Renal cortical epithelial cell (primary cell): ENCODE measurements at regions not wholly inside any gene's neighbourhood (a gene's known extent, or its start where the extent isn't known, plus 50 kb on each side); places are given as distances from the start of the nearest gene placed in this dataset.
"Not testable (repeated sequence)": the region's sequence is repeated elsewhere in the genome, so short reads cannot be mapped to it uniquely, and the experiment has no call there.

Experiments used
- DNase-seq: peaks from one replicate; pipeline ENCODE4 v3.0.0-alpha.2; 2011; ENCODE audit warnings: low read depth

DNA sequence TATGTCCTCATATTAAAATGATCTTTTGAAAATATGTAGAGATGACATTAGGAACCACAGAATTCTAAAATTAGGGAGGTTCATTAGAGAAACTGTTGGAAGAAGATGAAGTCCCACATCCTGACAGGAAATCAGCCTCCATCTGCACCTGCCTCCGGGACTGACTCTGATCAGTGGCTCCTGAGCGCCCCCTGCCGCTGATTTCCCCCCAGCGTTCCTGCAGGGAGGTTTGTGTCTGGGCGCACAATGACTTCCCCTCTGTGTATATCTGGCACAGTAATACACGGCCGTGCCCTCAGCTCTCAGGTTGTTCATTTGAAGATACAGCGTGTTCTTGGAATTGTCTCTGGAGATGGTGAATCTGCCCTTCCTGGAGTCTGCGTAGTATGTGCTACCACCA lies 883.8 kb downstream of the TMEM121 start:
- DNase-seq = not testable (repeated sequence)

DNA sequence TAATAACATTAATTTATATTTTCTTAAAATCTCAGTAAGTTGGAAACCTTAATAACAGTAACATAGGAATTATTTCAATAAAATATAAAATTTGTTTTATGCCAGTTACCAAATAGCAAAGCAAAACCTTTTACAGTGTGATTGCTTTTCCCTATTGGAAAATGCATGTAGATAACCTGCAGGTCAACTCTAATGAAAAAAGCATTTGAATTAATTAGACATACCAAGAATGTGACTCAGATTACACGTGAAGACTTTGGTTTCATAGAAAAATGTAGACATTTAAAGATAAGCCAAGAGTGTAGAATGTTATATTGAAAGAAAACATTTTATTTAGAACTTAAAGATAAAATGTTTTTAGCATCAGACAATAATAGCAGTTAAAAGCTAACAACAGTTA lies 888.1 kb downstream of the TMEM121 start:
- no peak for DNase-seq

DNA sequence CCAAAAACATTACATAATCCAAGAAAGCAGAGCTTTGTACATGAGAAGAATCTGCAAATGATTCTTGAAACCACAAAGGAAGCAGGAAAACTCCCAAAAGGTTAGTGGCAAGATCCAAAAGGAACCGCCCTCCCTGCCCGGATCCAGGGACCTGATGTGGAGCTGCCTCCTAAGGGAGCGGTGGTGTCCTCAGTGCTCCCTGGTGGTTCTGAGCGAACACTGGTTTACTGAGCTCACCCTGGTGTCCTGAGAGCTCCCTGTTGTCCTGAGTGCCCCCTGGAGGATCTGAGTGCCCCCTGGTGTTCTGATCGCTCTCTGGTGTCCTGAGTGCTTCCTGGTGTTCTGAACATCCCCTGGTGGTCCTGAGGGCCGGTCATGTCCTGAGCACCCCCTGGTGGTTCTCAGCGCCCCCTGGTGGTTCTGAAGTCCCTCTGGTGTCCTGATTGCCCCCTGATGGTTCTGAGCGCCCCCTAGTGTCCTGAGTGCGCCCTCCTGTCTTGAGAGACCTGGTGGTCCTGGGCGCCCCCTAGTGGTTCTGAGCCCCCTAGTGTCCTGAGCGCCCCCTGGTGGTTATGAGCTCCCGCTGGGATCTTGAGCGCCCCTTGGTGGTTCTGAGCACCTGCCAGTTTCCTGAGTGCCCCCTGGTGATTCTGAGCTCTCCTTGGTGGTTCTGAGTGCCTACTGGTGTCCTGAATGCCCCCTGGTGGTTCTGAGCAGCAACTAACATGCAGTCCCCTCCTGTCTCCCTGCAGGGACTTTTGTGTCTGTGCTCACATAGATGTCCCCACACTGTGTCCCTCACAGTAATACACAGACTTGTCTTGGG lies 891.1 kb downstream of the TMEM121 start:
- DNase-seq = no peak

DNA sequence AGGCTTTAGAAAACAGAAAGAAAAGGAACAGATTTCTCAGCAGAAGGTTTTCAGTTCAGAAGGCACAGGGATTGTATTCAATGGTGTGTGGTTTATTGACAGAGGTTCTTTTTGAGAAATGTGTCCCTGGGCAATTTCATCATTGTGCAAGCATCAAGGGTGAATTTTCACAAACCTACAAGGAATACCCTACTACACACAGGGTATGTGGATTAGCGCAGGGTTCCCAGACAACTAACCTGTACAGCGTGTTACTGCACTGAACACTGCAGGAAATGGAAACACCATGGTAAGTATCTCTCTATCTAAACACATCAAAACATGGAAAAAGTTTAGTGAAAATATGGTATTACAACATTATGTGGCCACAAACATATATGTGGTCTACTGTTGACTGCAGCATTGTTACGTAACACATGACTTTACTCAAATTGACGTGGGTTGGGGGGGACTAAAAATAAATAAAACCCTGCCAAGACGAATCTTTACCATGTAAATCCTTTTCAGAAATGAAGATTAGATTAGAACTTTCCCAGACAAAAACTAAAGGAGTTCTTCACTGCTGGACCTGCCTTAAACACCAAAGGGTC lies 893.1 kb downstream of the TMEM121 start:
- no peak for DNase-seq

DNA sequence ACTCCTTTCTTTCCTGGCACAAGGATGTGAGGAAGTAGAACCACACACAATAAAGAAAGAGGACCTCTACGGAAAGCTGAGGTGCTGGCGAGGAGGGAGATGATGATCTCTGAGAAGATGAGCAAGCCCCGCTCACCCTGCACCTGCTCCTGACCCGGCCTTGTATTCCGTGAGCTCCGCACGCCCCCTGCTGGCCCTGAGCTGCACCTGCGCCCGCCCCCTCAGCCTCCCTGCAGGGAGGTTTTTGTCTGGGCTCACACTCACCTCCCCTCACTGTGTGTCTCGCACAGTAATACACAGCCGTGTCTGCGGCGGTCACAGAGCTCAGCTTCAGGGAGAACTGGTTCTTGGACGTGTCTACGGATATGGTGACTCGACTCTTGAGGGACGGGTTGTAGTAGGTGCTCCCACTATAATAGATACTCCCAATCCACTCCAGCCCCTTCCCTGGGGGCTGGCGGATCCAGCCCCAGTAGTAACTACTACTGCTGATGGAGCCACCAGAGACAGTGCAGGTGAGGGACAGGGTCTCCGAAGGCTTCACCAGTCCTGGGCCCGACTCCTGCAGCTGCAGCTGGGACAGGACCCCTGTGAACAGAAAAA lies 895.1 kb downstream of the TMEM121 start:
- DNase-seq = not testable (repeated sequence)

DNA sequence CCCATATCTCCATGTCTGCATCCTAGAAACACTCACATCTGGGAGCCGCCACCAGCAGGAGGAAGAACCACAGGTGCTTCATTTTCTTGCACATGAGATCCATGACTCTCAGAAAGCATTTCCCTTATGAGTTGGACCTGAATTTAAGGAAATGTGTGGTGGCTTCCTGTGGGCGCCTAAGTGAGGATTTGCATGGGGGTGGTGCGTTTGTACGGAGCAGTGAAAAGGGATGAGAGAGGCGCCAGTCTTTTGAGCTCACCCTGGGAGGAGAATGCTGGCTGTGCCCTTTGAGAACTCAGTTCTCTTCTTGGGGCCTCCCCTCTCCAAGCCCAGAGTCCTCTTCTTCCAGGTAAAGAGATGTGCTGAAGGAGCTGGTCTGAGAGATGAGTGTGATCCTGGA lies 895.7 kb downstream of the TMEM121 start:
- no peak for DNase-seq

DNA sequence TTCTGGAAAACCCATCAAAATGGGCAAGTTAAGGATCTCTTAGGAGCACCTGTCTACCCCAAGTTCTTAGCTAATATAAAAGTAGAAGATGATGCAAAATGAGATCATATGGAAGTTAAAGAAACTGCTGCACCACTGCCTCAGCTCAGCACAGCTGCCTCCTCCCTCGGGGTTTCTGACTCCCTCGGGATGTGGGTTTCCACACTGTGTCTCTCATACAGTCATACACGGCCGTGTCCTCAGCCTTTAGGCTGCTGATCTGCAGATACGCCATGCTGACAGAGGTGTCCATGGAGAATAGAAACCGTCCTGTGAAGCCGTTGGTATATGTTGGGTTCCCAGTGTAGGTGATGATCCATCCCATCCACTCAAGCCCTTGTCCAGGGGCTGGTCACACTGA lies 898.8 kb downstream of the TMEM121 start:
- not testable (repeated sequence) for DNase-seq

DNA sequence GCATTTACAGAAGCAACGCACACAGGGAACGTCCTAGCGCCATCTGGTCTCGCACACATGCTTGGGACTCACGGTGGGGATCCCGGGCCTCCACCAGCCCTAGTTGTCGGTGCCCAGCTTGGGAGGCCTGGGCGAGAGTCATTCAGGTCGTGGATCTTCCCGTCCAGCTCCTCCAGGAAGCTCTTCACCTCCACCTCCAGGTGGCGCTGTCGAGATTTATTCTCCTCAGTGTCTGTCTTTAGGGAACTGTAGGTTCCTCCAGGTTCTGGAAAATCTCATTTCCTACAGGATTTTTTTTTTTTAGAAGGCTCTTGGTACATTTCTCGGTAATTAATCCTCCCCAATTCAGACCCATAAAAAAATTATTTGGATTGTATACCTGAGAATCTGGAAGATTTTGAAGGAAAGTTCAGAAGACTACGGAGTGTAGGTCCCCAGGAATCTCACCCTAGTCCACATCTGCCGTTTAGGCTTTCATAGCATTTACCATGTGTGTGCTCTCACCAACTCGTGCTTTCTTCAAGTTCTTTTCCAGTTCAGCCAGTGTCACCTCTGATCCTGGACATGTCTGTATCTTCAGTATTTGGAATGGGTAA lies 910.0 kb downstream of the TMEM121 start:
- no peak for DNase-seq

DNA sequence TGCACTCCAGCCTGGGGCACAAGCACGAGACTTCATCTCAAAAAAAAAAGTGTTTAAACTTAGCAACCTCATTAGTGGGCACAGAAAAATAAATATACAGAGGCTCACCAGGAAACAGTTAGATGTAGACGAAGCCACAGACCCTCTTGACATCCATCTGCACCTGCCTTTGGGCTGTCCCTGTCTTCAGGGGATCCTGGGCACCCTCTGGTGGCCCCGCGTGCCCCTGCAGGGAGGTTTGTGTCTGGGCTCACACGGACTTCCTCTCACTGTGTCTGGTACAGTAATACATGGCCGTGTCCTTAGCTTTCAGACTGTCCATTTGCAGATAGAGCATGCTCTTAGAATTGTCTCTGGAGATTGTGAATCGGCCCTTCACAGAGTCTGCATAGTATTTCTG lies 916.5 kb downstream of the TMEM121 start:
- DNase-seq = no peak

DNA sequence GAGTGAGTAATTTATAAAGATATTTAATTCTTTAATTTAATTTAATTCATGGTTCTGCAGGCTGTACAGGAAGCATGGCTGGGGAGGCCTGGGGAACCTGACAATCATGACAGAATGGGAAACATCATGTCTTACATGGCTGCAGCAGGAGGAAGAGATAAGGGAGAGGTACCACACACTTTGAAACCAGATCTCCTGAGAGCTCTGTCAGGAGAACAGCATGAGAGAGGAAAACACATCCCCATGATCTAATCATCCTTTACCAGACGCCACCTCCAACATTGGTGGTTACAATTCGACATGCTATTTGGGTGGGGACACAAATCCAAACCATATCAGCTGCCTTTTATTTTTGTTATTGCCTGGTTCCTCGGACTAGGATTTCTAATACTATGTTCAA lies 928.6 kb downstream of the TMEM121 start:
- no peak for DNase-seq

DNA sequence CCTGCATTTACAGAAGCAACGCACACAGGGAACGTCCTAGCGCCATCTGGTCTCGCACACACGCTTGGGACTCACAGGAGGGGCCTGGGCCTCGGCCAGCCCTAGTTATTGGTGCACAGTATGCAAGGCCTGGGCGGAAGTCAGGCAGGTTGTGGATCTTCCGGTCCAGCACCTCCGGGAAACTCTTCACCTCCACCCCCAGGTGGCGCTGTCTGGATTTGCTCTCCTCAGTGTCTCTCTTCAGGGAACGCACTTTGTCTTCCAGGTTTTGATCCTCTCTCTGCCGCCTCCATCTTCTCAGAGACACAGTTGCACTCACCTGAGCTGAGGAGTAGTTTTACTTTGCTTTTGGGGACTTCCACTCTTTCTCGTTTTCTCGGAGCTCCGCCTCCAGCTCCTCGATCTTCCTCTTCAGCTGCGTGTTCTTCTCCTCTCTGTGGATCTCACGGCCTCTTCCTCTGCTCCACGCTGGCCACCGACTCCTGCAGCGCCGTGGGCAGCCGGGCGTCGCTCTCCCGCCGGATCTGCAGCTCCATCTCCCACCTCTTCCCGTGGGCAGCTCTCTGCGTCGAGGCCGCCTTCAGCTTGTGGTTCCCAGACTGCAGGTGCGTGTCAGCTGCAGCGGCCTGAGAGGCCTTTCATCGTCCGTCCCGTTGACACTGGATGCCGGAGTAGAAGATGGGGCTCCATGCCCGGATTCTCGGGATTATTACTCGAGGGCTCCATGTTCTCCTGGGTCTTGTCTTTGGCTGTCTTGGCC lies 933.8 kb downstream of the TMEM121 start:
- DNase-seq = no peak

DNA sequence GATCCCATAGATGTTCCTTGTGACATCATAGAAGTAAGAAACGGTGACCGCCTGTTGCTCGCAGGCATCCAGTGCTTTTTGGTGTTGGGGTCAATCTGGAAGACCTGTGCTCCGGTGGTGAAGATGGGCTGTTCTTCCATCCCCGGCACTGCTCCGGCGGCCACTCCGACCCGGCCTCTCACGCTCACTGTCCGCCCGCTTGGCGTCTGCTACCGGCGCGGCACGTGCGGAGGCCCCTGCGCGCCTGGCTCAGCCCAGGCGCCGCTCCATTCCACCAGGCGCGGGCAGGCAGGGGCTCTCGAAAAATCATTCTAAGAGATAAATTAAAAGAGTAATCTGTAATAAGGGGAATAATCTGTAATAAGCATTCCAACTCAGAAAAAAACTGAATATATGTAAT lies 934.5 kb downstream of the TMEM121 start:
- no peak for DNase-seq

DNA sequence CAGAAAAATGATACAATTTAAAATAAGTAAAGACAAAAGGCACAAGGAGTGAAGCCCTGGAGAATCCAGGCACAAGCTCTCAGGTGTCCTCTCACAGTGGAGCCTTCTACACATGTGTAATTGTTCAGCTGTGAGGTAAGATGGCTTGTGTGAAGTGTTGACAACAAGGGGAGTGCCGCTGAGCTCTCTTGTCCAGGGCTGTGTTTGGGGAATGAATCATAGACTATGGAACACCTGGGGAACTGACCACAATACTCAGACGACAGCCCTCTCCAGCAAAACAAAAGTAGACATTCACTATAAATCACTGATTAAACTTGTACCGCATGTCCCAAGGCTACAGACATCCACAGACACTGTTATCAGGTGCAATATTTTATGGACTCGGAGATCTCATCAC lies 940.1 kb downstream of the TMEM121 start:
- DNase-seq = not testable (repeated sequence)

DNA sequence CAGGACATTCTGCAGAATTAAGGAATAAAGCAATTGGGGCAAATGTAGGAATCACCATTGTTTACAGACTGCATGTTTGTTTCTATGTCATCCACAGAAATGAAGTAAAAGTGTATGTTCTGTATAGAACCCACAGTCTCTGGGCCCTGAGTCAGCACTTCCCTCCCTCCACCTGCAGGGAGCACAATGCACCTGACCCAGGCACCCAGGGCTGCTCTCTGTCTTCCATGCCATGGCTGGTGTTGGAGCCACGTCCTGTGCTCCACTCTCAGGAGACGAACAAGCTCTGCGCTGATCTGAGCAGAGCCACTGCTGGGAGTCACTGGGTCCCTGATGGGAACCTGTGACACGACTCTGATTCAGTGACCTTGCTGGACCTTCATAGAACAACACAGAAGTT lies 942.5 kb downstream of the TMEM121 start:
- not testable (repeated sequence) for DNase-seq

DNA sequence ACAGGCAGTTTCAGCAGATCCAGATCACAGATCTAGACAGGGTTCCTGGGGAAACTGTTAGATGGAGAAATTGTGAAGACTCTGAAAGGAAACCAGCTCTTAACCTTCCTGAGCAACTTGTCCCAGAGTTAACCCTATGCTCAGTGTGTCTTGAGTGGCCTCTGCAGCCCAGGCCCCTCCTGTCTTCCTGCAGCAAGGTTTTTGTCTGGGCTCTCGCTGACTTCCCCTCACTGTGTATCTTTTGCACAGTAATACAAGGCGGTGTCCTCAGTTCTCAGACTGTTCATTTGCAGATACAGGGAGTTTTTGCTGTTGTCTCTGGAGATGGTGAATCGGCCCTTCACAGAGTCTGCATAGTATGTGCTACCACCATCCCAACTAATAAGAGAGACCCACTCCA lies 943.6 kb downstream of the TMEM121 start:
- not testable (repeated sequence) for DNase-seq

DNA sequence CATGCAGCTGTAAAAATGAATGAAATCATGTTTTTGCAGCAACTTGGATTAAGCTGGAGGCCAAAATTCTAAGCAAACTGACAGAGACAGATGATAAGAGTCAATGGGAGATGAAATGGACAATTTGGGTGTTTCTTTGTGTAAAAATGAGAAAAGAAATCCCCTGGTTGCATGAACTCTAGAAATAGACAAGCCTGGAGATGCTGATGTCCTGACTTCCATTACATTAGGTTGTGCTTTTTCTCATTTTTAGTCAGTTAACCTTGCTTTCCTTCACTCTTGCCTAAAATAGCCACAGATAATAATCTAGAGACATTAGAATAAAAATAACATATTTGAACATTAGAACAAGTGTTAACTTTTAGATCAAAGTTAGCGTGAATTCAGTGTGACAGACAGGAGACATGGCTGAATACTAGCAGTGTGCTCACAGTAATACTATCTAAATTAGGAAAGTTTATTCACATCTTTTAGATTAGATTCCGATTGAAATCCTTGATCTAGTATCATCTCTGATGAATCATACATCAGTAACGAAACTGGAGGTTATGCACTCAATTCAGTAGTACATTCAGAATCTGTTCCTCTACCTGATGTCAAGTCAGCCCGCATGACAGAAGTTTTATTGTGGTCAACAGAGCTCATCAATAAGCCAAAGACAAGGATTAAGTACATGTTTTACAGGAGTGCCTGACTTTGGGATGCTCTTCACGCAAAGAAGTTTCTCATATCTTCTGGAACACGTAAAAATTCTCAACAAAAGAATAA lies 948.1 kb downstream of the TMEM121 start:
- DNase-seq = not testable (repeated sequence)

DNA sequence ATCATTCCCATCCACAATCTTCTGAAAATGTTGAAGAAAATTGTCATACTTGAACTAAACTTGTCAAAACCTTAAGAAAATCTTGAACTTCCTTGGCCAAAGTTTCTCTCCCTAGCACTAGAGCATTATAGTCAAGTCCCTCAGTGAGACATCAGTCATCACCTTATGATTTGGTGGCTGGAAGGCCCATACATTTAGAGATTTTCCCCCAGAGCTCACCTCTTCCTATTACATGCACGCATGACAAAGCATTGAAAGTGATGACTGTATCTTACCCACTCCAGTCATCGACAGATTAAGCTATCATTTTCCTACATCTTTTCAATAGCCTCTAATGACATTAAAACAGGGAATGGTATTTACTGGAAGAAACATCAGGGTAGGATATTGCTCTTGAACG lies 948.8 kb downstream of the TMEM121 start:
- not testable (repeated sequence) for DNase-seq

DNA sequence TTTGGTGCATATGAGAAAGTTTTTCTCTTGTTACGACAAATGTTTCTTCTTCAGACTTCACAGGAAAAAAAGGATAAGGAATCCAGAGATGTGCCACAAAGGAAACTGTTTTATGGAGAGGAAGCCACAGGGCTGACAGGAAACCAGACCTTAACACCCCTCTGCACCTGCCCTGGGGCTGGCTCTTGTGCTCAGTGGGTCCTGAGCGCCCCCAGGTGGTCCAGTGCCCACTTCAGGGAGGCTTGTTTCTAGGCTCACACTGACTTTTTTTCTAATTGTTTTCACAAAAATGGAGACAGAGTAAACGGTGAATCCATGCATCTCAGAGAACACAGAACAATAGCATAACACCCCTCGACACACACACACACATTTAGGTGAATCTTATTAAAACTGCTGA lies 951.2 kb downstream of the TMEM121 start:
- DNase-seq = not testable (repeated sequence)

DNA sequence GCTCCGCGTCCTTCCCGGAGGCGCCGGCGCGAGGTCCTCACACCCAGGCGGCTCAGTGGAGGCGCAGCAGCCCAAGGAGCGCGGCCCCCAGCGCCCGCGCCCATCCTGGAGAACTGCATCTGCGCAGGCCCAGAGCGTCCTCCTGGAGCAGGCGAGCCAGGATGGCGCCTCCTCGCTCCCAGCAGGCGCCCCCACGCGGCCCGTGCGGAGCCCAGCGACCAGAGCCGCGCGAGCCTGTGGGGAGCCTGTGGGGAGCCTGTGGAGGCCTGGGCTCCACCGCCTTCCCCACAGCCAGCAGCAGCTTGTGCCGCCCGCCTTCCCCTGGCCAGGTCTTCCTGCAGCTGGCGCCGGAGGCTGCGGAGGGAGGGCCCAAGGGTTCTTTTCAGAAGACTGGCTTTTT lies 953.9 kb downstream of the TMEM121 start:
- not testable (repeated sequence) for DNase-seq

DNA sequence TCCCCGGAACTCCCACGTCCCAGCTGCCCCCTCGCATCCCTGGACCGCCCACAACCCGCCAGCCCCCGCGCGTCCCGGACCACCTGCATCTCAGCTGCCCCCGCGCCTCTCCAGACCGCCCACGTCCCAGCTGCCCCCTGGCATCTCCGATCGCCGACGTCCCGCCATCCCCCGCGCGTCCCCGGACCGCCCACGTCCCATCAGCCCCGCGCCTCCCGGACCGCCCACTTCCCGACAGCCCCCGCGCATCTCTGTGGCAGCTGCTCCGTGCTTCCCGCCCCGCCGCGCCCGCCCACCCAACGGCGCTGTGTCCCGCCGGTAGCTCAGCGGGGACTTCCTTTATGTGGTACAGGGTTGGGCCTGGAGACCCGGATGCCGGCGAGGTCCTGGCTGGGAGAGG lies 955.8 kb downstream of the TMEM121 start:
- DNase-seq = not testable (repeated sequence)

DNA sequence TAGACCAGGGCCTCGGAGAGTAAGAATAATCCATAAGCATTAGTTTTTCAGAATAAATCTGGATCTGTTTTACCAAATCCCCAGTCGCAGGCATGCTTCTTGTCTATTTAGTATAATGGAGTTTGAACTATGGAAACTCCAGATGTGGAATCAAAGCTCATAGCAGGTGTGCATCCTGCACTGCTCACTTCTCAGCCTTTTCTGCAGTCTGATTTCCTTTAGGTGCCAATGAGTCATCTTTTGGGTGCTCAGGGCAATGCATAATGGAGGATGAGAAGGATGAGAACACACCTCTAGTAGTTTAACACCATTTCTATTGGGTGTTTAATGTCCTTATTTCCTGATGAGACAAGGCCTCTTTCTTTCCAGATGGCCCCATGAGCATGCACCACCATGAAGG lies 961.2 kb downstream of the TMEM121 start:
- DNase-seq = no peak
